ENCODE measurements at regions not wholly inside any gene's neighbourhood (a gene's known extent, or its start where the extent isn't known, plus 50 kb on each side); places are given as distances from the start of the nearest gene placed in this dataset.

- no peak overlapping the region for H2AFZ ChIP-seq (ENCODE audit: low read depth)
- H3K9me3 ChIP-seq = no peaks in the 10 kb centered on the region
- no peaks in the 10 kb centered on the region for H4K20me1 ChIP-seq (ENCODE audit: insufficient read depth)
- no peak overlapping the region for H3K4me2 ChIP-seq
- no peaks in the 10 kb centered on the region for H3K79me2 ChIP-seq (ENCODE audit: insufficient read depth)
- peaks cover 3% of the 10 kb centered on the region for H3F3A ChIP-seq (replicated peaks; ENCODE audit: insufficient read depth)
- H3K27ac ChIP-seq (ENCODE audit: low read depth in 2 of 2, low read length in 1 of 2) = no peak overlapping the region
- 82% methylated on average over 3 of the region's 3 CpGs for WGBS (ENCODE audit: low lambda C conversion rate)
- no peak overlapping the region for H3K4me3 ChIP-seq (ENCODE audit: low read depth in 2 of 2, low read length in 1 of 2)
- peaks cover 0 to 10% of the 10 kb centered on the region in 2 experiments; a peak in 1 of 4 replicates for H3K4me1 ChIP-seq (ENCODE audit: control insufficient read depth in 1 of 2, insufficient read depth in 2 of 2, low read depth in 1 of 2, low read length in 1 of 2)
- H3K9me2 ChIP-seq = no peaks in the 10 kb centered on the region
- no peak overlapping the region for H3K9ac ChIP-seq
- H3K27me3 ChIP-seq (ENCODE audit: insufficient read depth) = no peaks in the 10 kb centered on the region
- CTCF ChIA-PET = no interaction called here
- TF ChIP-seq, protein P1, sequence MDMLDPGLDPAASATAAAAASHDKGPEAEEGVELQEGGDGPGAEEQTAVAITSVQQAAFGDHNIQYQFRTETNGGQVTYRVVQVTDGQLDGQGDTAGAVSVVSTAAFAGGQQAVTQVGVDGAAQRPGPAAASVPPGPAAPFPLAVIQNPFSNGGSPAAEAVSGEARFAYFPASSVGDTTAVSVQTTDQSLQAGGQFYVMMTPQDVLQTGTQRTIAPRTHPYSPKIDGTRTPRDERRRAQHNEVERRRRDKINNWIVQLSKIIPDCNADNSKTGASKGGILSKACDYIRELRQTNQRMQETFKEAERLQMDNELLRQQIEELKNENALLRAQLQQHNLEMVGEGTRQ (IDR thresholded peaks at IDR 0.05; ENCODE audit: borderline replicate concordance, low read depth, low read length) = no peak
- TF ChIP-seq RFX5 (IDR thresholded peaks at IDR 0.05; ENCODE audit: low read length) (no peak), FOXJ3 (CRISPR knock-in tag; IDR thresholded peaks at IDR 0.05) (no peak), GATA2 (CRISPR knock-in tag; IDR thresholded peaks at IDR 0.05) (no peak), RCOR1 (IDR thresholded peaks at IDR 0.05; ENCODE audit: low read length) (no peak), NFIC (IDR thresholded peaks at IDR 0.05; ENCODE audit: borderline replicate concordance) (no peak), NRF1 (IDR thresholded peaks at IDR 0.05; ENCODE audit: low read depth, low read length) (no peak), YY1 (IDR thresholded peaks at IDR 0.05; ENCODE audit: low read depth) (no peak), MXI1 (IDR thresholded peaks at IDR 0.05; ENCODE audit: low read depth, low read length) (no peak), RXRA (IDR thresholded peaks at IDR 0.05; ENCODE audit: borderline replicate concordance, low read depth) (no peak), EP300 (IDR thresholded peaks at IDR 0.05; ENCODE audit: borderline replicate concordance in 1 of 2, low read depth in 1 of 2, low read length in 1 of 2) (no peak), EZH2phosphoT487 (IDR thresholded peaks at IDR 0.05; ENCODE audit: borderline replicate concordance, low read depth) (no peak)
- TF ChIP-seq, protein P2, sequence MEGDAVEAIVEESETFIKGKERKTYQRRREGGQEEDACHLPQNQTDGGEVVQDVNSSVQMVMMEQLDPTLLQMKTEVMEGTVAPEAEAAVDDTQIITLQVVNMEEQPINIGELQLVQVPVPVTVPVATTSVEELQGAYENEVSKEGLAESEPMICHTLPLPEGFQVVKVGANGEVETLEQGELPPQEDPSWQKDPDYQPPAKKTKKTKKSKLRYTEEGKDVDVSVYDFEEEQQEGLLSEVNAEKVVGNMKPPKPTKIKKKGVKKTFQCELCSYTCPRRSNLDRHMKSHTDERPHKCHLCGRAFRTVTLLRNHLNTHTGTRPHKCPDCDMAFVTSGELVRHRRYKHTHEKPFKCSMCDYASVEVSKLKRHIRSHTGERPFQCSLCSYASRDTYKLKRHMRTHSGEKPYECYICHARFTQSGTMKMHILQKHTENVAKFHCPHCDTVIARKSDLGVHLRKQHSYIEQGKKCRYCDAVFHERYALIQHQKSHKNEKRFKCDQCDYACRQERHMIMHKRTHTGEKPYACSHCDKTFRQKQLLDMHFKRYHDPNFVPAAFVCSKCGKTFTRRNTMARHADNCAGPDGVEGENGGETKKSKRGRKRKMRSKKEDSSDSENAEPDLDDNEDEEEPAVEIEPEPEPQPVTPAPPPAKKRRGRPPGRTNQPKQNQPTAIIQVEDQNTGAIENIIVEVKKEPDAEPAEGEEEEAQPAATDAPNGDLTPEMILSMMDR (IDR thresholded peaks at IDR 0.05) = no peak
- POLR2A ChIA-PET = no interaction called here
- no peaks in the 10 kb centered on the region for H3K36me3 ChIP-seq (replicated peaks in 1 of 2; ENCODE audit: control insufficient read depth in 1 of 2, insufficient read depth in 2 of 2, low read length in 1 of 2)
- no peak for DNase-seq
These were observed 228.2 kb downstream of the RFPL4B start for GRCh38 chr6:112575309-112575834.

GRCh38 chr6:112576423-112576822 lies 229.3 kb downstream of the RFPL4B start:
- Histone ChIP-seq H3K36me3 (replicated peaks in 1 of 2; ENCODE audit: control insufficient read depth in 1 of 2, insufficient read depth in 2 of 2, low read length in 1 of 2) (no peaks in the 10 kb centered on the region), H3K4me3 (ENCODE audit: low read depth in 2 of 2, low read length in 1 of 2) (no peak overlapping the region), H3K27ac (ENCODE audit: low read depth in 2 of 2, low read length in 1 of 2) (peak overlapping the region in 1 of 2 experiments; percentile 39; a peak in 2 of 4 replicates), H3K9ac (no peak overlapping the region), H2AFZ (ENCODE audit: low read depth) (no peak overlapping the region), H3K4me2 (no peak overlapping the region), H3K4me1 (ENCODE audit: control insufficient read depth in 1 of 2, insufficient read depth in 2 of 2, low read depth in 1 of 2, low read length in 1 of 2) (peaks cover 0 to 8% of the 10 kb centered on the region in 2 experiments; a peak in 1 of 4 replicates), H4K20me1 (ENCODE audit: insufficient read depth) (no peaks in the 10 kb centered on the region), H3K27me3 (ENCODE audit: insufficient read depth) (no peaks in the 10 kb centered on the region), H3K9me2 (no peaks in the 10 kb centered on the region), H3F3A (replicated peaks; ENCODE audit: insufficient read depth) (peaks cover 3% of the 10 kb centered on the region), H3K79me2 (ENCODE audit: insufficient read depth) (no peaks in the 10 kb centered on the region), H3K9me3 (no peaks in the 10 kb centered on the region)
- ChIA-PET CTCF (no interaction called here), POLR2A (no interaction called here)
- TF ChIP-seq SIN3A (IDR thresholded peaks at IDR 0.05; ENCODE audit: borderline replicate concordance, low read depth, low read length) (no peak), REST (IDR thresholded peaks at IDR 0.05; ENCODE audit: low read depth, low read length) (no peak), NFIC (IDR thresholded peaks at IDR 0.05; ENCODE audit: borderline replicate concordance) (peak; percentile 21; the same call in 1 of the 2 replicates), RFX5 (IDR thresholded peaks at IDR 0.05; ENCODE audit: low read length) (no peak), MEF2A (IDR thresholded peaks at IDR 0.05; ENCODE audit: borderline replicate concordance, low read depth) (no peak)
- DNase-seq = no peak

All from SK-N-SH (cell line).